HG03097 (cell line): ENCODE measurements at regions not wholly inside any gene's neighbourhood (a gene's known extent, or its start where the extent isn't known, plus 50 kb on each side); places are given as distances from the start of the nearest gene placed in this dataset.
A peak's percentile ranks its signal among the peaks of the same experiment; 100 is the strongest.
"Not testable (repeated sequence)": the region's sequence is repeated elsewhere in the genome, so short reads cannot be mapped to it uniquely, and the experiment has no call there.

Source experiments
- ATAC-seq: cut with Tn5 transposase; IDR thresholded peaks from one replicate; pipeline ENCODE4 v1.9.1; 2021; ENCODE audit not compliant: unreplicated experiment, low FRiP score

- no peak for ATAC-seq
Observed at GRCh38 chr5:87765009-87765408, 352.3 kb upstream of the CCNH start.

- ATAC-seq = no peak
Observed at GRCh38 chr5:87762631-87763030, 349.9 kb upstream of the CCNH start.

- ATAC-seq = no peak
Observed at GRCh38 chr5:87756951-87757350, 344.2 kb upstream of the CCNH start.

GRCh38 chr5:87755360-87755759, 342.6 kb upstream of the CCNH start:
- ATAC-seq = no peak

GRCh38 chr5:87754009-87754757, 341.5 kb upstream of the CCNH start:
- no peak for ATAC-seq

- ATAC-seq = no peak
Observed at GRCh38 chr5:87752362-87752761, 339.6 kb upstream of the CCNH start.

- ATAC-seq = no peak
Observed at GRCh38 chr5:87751824-87752223, 339.1 kb upstream of the CCNH start.

GRCh38 chr5:87746891-87747377, 334.2 kb upstream of the CCNH start:
- no peak for ATAC-seq

- no peak for ATAC-seq
Observed at GRCh38 chr5:87746341-87746740, 333.6 kb upstream of the CCNH start.

- no peak for ATAC-seq
Observed at GRCh38 chr5:87741881-87742280, 329.2 kb upstream of the CCNH start.

- ATAC-seq = no peak
Observed at GRCh38 chr5:87735923-87736322, 323.2 kb upstream of the CCNH start.

- no peak for ATAC-seq
Observed at GRCh38 chr5:87733897-87734296, 321.2 kb upstream of the CCNH start.

- ATAC-seq = no peak
Observed at GRCh38 chr5:87732875-87733768, 320.4 kb upstream of the CCNH start.

GRCh38 chr5:87729781-87730180, 317.1 kb upstream of the CCNH start:
- no peak for ATAC-seq

- no peak for ATAC-seq
Observed at GRCh38 chr5:87722286-87722685, 309.6 kb upstream of the CCNH start.

- ATAC-seq = not testable (repeated sequence)
Observed at GRCh38 chr5:87718224-87718925, 305.6 kb upstream of the CCNH start.

- ATAC-seq = no peak
Observed at GRCh38 chr5:87717761-87718160, 305.0 kb upstream of the CCNH start.

- ATAC-seq = no peak
Observed at GRCh38 chr5:87705876-87706275, 293.1 kb upstream of the CCNH start.

GRCh38 chr5:87686975-87687374, 274.2 kb upstream of the CCNH start:
- peak; percentile 93 for ATAC-seq

- no peak for ATAC-seq
Observed at GRCh38 chr5:87686018-87686417, 273.3 kb upstream of the CCNH start.

- ATAC-seq = no peak
Observed at GRCh38 chr5:87674235-87674634, 261.5 kb upstream of the CCNH start.
